ENCODE measurements at regions not wholly inside any gene's neighbourhood (a gene's known extent, or its start where the extent isn't known, plus 50 kb on each side); places are given as distances from the start of the nearest gene placed in this dataset.
"Not testable (repeated sequence)": the region's sequence is repeated elsewhere in the genome, so short reads cannot be mapped to it uniquely, and the experiment has no call there.

- DNase-seq (ENCODE audit: low read depth in 2 of 2): not testable (repeated sequence)
These were observed 416.2 kb upstream of the EPHA7 start for GRCh38 chr6:93835451-93836145.

GRCh38 chr6:93835026-93835425 is 415.7 kb upstream of the EPHA7 start:
- DNase-seq (ENCODE audit: low read depth in 2 of 2): not testable (repeated sequence)

GRCh38 chr6:93833326-93833725 is 414.0 kb upstream of the EPHA7 start:
- DNase-seq (ENCODE audit: low read depth in 2 of 2): not testable (repeated sequence)

- not testable (repeated sequence) for DNase-seq (ENCODE audit: low read depth in 2 of 2)
These were observed 410.4 kb upstream of the EPHA7 start for GRCh38 chr6:93829757-93830156.

- no peak for DNase-seq (ENCODE audit: low read depth in 2 of 2)
These were observed 409.6 kb upstream of the EPHA7 start for GRCh38 chr6:93829009-93829408.

- DNase-seq (ENCODE audit: low read depth in 2 of 2): no peak
These were observed 409.2 kb upstream of the EPHA7 start for GRCh38 chr6:93828553-93828952.

- no peak for DNase-seq (ENCODE audit: low read depth in 2 of 2)
These were observed 408.4 kb upstream of the EPHA7 start for GRCh38 chr6:93827728-93828127.

- DNase-seq (ENCODE audit: low read depth in 2 of 2): no peak
These were observed 406.6 kb upstream of the EPHA7 start for GRCh38 chr6:93825950-93826349.

GRCh38 chr6:93823489-93823888 is 404.1 kb upstream of the EPHA7 start:
- DNase-seq (ENCODE audit: low read depth in 2 of 2): no peak

- DNase-seq (ENCODE audit: low read depth in 2 of 2): no peak
These were observed 403.3 kb upstream of the EPHA7 start for GRCh38 chr6:93822434-93823265.

GRCh38 chr6:93821953-93822352 is 402.6 kb upstream of the EPHA7 start:
- no peak for DNase-seq (ENCODE audit: low read depth in 2 of 2)

- no peak for DNase-seq (ENCODE audit: low read depth in 2 of 2)
These were observed 401.2 kb upstream of the EPHA7 start for GRCh38 chr6:93820465-93821082.

GRCh38 chr6:93819189-93819588 is 399.8 kb upstream of the EPHA7 start:
- DNase-seq (ENCODE audit: low read depth in 2 of 2): no peak

- DNase-seq (ENCODE audit: low read depth in 2 of 2): no peak
These were observed 398.6 kb upstream of the EPHA7 start for GRCh38 chr6:93817937-93818336.

- DNase-seq (ENCODE audit: low read depth in 2 of 2): no peak
These were observed 387.3 kb upstream of the EPHA7 start for GRCh38 chr6:93806409-93807270.

- no peak for DNase-seq (ENCODE audit: low read depth in 2 of 2)
These were observed 381.9 kb upstream of the EPHA7 start for GRCh38 chr6:93801101-93801847.

- DNase-seq (ENCODE audit: low read depth in 2 of 2): no peak
These were observed 379.9 kb upstream of the EPHA7 start for GRCh38 chr6:93799226-93799625.

GRCh38 chr6:93794166-93794565 is 374.8 kb upstream of the EPHA7 start:
- no peak for DNase-seq (ENCODE audit: low read depth in 2 of 2)

GRCh38 chr6:93792746-93793145 is 373.4 kb upstream of the EPHA7 start:
- DNase-seq (ENCODE audit: low read depth in 2 of 2): no peak

- no peak for DNase-seq (ENCODE audit: low read depth in 2 of 2)
These were observed 371.6 kb upstream of the EPHA7 start for GRCh38 chr6:93790981-93791380.

- no peak for DNase-seq (ENCODE audit: low read depth in 2 of 2)
These were observed 370.2 kb upstream of the EPHA7 start for GRCh38 chr6:93789532-93789931.
